IPS-18c (cell line): ENCODE measurements at regions not wholly inside any gene's neighbourhood (a gene's known extent, or its start where the extent isn't known, plus 50 kb on each side); places are given as distances from the start of the nearest gene placed in this dataset.
"Not testable (repeated sequence)": the region's sequence is repeated elsewhere in the genome, so short reads cannot be mapped to it uniquely, and the experiment has no call there.

ENCODE experiments used
- H3K4me3 ChIP-seq: 2 replicates; pipeline ENCODE4 v1.7.0; 2013; ENCODE audit warnings: low read depth, mild to moderate bottlenecking, low read length, moderate library complexity; ENCODE audit not compliant: insufficient read depth
- H3K9me3 ChIP-seq: one replicate; pipeline ENCODE4 v1.6.1; 2013; ENCODE audit warnings: mild to moderate bottlenecking, low read length, moderate library complexity; ENCODE audit not compliant: control insufficient read depth, insufficient read depth

DNA sequence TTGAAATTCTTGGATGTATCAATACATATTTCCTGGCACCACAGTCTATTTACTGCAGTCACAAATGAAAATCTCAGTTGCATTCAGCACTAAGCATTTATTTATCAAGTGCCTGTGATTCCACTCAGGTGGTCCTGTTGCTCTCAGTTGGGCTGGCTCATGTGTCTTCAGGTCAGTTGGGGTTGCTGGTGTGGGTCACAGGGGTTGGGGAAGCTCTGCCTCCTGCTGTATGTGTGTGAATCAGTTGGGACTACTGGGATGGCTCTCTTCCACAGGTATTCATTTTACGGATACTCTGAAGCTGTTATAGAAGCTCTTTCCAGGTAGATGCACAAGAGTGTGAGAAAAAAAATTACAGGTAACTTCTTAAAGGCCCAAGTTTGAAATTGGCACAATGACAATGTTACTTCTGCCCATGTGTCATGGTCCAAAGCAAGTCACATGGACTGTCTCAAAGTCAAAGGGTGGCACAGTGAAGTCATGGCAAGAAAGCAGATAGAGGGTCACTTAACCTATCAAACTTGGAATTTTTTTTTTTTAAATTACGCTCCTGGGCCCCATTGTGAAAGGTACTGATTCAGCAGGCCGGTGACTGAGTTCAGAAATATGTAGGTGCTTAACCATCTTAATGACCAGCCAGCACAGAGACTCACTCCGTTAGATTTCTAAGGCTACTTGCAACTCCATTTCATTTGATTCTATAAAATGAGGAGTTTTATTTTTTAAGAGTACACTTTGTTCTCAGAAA lies 249.2 kb upstream of the GCFC2 start:
- no peak overlapping the region for H3K4me3 ChIP-seq
- H3K9me3 ChIP-seq = no peaks in the 10 kb centered on the region

GRCh38 chr2:75954761-75955160 lies 244.0 kb upstream of the GCFC2 start:
- no peaks in the 10 kb centered on the region for H3K9me3 ChIP-seq
- H3K4me3 ChIP-seq = no peak overlapping the region

GRCh38 chr2:75952173-75952572 lies 241.5 kb upstream of the GCFC2 start:
- Histone ChIP-seq H3K4me3 (no peak overlapping the region), H3K9me3 (no peaks in the 10 kb centered on the region)

- Histone ChIP-seq H3K9me3 (no peaks in the 10 kb centered on the region), H3K4me3 (no peak overlapping the region)
Measured at GRCh38 chr2:75949385-75950030, 238.8 kb upstream of the GCFC2 start.

DNA sequence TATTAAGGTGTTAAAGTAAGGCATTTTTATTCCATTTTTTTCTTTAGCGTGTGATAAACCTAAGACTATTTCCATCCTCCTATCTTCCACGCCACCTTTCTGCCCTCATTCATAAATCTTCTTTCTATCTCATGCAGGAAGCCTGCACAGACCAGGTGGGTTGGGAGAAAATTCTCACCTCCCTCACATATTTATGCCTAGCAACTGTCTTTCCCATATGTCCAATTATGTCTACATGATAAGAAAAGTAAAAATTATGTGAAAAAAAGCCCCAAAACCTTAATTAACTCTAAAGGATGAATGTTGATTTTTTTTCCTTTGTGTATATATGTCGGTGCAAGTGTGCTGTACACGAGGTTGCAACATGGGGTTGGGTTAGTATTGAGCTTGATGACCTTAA lies 225.6 kb upstream of the GCFC2 start:
- H3K9me3 ChIP-seq = no peaks in the 10 kb centered on the region
- no peak overlapping the region for H3K4me3 ChIP-seq

DNA sequence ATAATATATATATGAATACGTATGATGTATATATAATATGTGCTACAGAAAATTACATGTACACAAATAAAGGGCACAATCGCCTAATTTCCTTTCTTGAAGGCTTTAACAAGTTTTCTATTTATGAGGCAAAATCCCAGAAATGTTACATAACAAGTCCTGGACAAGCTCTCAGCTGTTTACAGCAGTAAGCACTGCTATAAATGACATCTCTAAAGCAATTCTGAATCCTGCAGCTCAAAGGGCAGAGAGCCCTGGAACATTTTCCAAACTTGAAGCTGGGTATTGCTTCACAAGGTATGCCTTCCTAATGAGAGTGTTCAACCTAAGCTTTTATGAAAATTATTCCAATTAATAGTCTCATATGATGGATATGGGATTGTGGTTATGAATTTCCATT lies 222.3 kb upstream of the GCFC2 start:
- Histone ChIP-seq H3K4me3 (no peak overlapping the region), H3K9me3 (no peaks in the 10 kb centered on the region)

GRCh38 chr2:75928093-75928492 lies 217.4 kb upstream of the GCFC2 start:
- Histone ChIP-seq H3K4me3 (no peak overlapping the region), H3K9me3 (no peaks in the 10 kb centered on the region)

- Histone ChIP-seq H3K9me3 (no peaks in the 10 kb centered on the region), H3K4me3 (no peak overlapping the region)
Measured at GRCh38 chr2:75925331-75926024, 214.8 kb upstream of the GCFC2 start.

- Histone ChIP-seq H3K9me3 (no peaks in the 10 kb centered on the region), H3K4me3 (no peak overlapping the region)
Measured at GRCh38 chr2:75922191-75922590, 211.5 kb upstream of the GCFC2 start.

- no peak overlapping the region for H3K4me3 ChIP-seq
- H3K9me3 ChIP-seq = no peaks in the 10 kb centered on the region
Measured at GRCh38 chr2:75920859-75921551, 210.3 kb upstream of the GCFC2 start.

- no peak overlapping the region for H3K4me3 ChIP-seq
- no peaks in the 10 kb centered on the region for H3K9me3 ChIP-seq
Measured at GRCh38 chr2:75915851-75916634, 205.3 kb upstream of the GCFC2 start.

DNA sequence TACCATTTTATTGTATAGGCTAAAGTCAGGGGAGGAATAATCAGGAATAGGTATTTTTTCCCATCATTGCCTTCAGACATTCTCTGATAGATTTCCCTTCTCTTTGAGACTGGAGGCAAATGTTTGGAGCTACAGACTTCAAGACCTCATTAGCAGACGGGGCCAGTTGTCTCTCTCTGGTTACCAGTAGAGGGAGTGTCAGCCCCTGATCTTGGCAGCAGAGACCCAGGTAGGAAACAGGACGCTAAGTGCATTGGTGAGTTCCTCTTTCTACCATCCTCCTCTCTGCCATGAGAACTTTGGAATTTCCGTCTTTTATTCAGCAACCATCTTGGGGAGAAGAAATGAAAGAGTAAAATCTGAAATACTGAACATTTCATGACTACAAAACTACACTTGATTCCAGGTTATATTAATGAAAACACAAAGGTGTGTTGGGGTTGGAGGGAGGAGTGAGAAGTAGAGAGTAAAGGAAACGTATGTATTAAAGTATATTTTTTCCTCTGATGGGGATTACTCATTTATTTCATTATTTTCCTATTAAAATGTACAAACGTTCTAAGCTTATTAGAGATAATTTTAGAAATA lies 186.2 kb upstream of the GCFC2 start:
- no peak overlapping the region for H3K4me3 ChIP-seq
- H3K9me3 ChIP-seq = no peaks in the 10 kb centered on the region

GRCh38 chr2:75894170-75894569 lies 183.5 kb upstream of the GCFC2 start:
- H3K4me3 ChIP-seq = no peak overlapping the region
- no peaks in the 10 kb centered on the region for H3K9me3 ChIP-seq

DNA sequence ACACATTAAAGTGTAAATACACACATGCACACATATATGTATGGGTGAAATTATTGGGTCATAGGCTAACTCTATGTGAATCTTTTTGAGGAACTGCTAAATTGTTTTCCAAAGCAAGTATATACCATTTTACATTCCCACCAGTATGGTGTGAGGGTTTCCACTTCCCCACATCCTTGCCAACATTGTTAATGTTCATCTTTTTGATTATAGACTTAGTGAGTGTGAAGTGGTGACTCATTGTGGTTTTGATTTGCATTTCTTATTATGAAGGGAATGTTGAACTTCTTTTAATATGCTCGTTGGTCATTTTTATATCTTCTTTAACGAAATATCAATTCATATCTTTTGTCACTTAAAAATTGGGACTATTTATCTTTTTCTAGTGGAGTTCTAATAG lies 181.8 kb upstream of the GCFC2 start:
- Histone ChIP-seq H3K4me3 (no peak overlapping the region), H3K9me3 (no peaks in the 10 kb centered on the region)

- no peak overlapping the region for H3K4me3 ChIP-seq
- no peaks in the 10 kb centered on the region for H3K9me3 ChIP-seq
Measured at GRCh38 chr2:75882530-75882929, 171.8 kb upstream of the GCFC2 start.

DNA sequence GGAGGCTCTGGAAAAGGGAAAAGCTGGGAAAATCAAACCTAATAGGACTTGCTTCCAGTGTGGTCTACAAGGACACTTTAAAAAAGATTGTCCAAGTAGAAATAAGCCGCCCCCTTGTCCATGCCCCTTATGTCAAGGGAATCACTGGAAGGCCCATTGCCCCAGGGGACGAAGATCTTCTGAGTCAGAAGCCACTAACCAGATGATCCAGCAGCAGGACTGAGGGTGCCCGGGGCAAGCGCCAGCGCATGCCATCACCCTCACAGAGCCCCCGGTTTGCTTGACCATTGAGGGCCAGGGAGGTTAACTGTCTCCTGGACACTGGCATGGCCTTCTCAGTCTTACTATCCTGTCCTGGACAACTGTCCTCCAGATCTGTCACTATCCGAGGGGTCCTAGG lies 164.9 kb upstream of the GCFC2 start:
- H3K9me3 ChIP-seq, H3K4me3 ChIP-seq: not testable (repeated sequence)
